ENCODE measurements at regions not wholly inside any gene's neighbourhood (a gene's known extent, or its start where the extent isn't known, plus 50 kb on each side); places are given as distances from the start of the nearest gene placed in this dataset.

GRCh38 chr3:18049096-18049495 lies 306.7 kb upstream of the TBC1D5 start:
- Histone ChIP-seq H3K27ac (ENCODE audit: low read depth, low read length) (no peak overlapping the region), H4K8ac (ENCODE audit: extremely low read depth, insufficient read depth, low read length) (no peak overlapping the region), H3K36me3 (ENCODE audit: control insufficient read depth in 2 of 4, insufficient read depth in 4 of 4, low read length in 3 of 4) (no peaks in the 10 kb centered on the region; a peak in 1 of 8 replicates), H2BK120ac (replicated peaks; ENCODE audit: low read depth, low read length) (no peak overlapping the region), H3K18ac (ENCODE audit: extremely low read depth, low read length) (no peak overlapping the region), H2BK12ac (ENCODE audit: low read depth, low read length) (no peak overlapping the region), H3K27me3 (replicated peaks in 1 of 4; ENCODE audit: control insufficient read depth in 3 of 4, extremely low read depth in 1 of 4, insufficient read depth in 3 of 4, low read length in 3 of 4) (no peaks in the 10 kb centered on the region), H2BK15ac (ENCODE audit: low read length) (no peak overlapping the region), H3K4me3 (ENCODE audit: extremely low read depth in 1 of 4, insufficient read depth in 2 of 4, low read depth in 3 of 4, low read length in 4 of 4) (no peak overlapping the region), H2AFZ (ENCODE audit: low read length) (no peak overlapping the region), H2AK5ac (ENCODE audit: low read depth, low read length) (no peak overlapping the region), H3K4ac (replicated peaks; ENCODE audit: insufficient read length, low read depth, low read length) (no peak overlapping the region), H3K4me2 (ENCODE audit: insufficient read depth in 1 of 2, low read depth in 2 of 2, low read length in 2 of 2) (no peak overlapping the region), H4K5ac (ENCODE audit: insufficient read length, low read depth, low read length) (no peak overlapping the region), H4K91ac (replicated peaks; ENCODE audit: insufficient read length, low read length) (no peak overlapping the region), H4K20me1 (replicated peaks in 1 of 2; ENCODE audit: control insufficient read depth in 1 of 2, insufficient read depth in 2 of 2, low read length in 2 of 2) (no peaks in the 10 kb centered on the region), H2BK20ac (ENCODE audit: low read length) (no peak overlapping the region), H3K14ac (ENCODE audit: insufficient read length) (no peak overlapping the region), H3K9me3 (ENCODE audit: insufficient read depth in 2 of 2, low read depth in 1 of 2, low read length in 1 of 2) (no peaks in the 10 kb centered on the region), H3K79me2 (ENCODE audit: control insufficient read depth in 1 of 2, insufficient read depth in 2 of 2, low read length in 2 of 2) (no peaks in the 10 kb centered on the region), H3K79me1 (ENCODE audit: low read depth, low read length) (no peaks in the 10 kb centered on the region), H3K56ac (replicated peaks; ENCODE audit: insufficient read length, low read depth, low read length) (no peak overlapping the region), H3K4me1 (replicated peaks in 1 of 4; ENCODE audit: control insufficient read depth in 3 of 4, insufficient read depth in 4 of 4, low read length in 3 of 4) (no peaks in the 10 kb centered on the region; a peak in 1 of 7 replicates), H3K9ac (replicated peaks in 1 of 4; ENCODE audit: extremely low read depth in 1 of 4, low read depth in 3 of 4, low read length in 3 of 4) (peak overlapping the region in 1 of 4 experiments; percentile 1; a peak in 1 of 7 replicates), H3K23ac (ENCODE audit: insufficient read length) (no peak overlapping the region), H2BK5ac (ENCODE audit: low read depth, low read length) (no peak overlapping the region), H3K23me2 (ENCODE audit: low read depth, low read length) (no peaks in the 10 kb centered on the region)
- ChIA-PET POLR2A (ENCODE audit: partially characterized antibody) (no interaction called here), CTCF (ENCODE audit: partially characterized antibody) (interaction anchor here (1.5 kb wide), 2 partner anchors 11 to 24 kb away, joined by 3 to 5 read pairs; no protein-coding TSS in a partner anchor)
- WGBS, 2 experiments (ENCODE audit: extremely low coverage in 1 of 2, insufficient coverage in 1 of 2, insufficient read length in 1 of 2, insufficient replicate concordance in 2 of 2, low coverage in 1 of 2, low lambda C conversion rate in 2 of 2, missing lambda C conversion rate in 1 of 2): 88% methylated on average over 4 of the region's 4 CpGs; no CpG with 5 or more reads in 1 of the 2 experiments
- TF ChIP-seq TAF7 (optimal IDR thresholded peaks at IDR 0.05; ENCODE audit: borderline replicate concordance, low read depth, low read length) (no peak), ATF2 (IDR thresholded peaks at IDR 0.05; ENCODE audit: low read length) (no peak)
- no peak for FAIRE-seq
- no peak for DNase-seq (ENCODE audit: low read depth in 1 of 2, low spot score in 2 of 2)

Data from H1 (cell line).